Body of pancreas (tissue), 4 donors: ENCODE measurements at regions not wholly inside any gene's neighbourhood (a gene's known extent, or its start where the extent isn't known, plus 50 kb on each side); places are given as distances from the start of the nearest gene placed in this dataset.

Experiments used
- CTCF ChIP-seq, 7 experiments: fragments of 450-650 bp in 4 of 7; fragments of 200-600 bp in 3 of 7; sonication (generic) in 3 of 7; IDR thresholded peaks; one replicate each; pipeline ENCODE4 v1.5.1; 2016 to 2019; ENCODE audit warnings: antibody characterized with exemption in 7 of 7
- POLR2A ChIP-seq, 3 donors: fragments of 450-650 bp; IDR thresholded peaks; one replicate each; pipeline ENCODE4 v1.6.1; 2016; ENCODE audit warnings: antibody characterized with exemption in 3 of 3, mild to moderate bottlenecking in 2 of 3

GRCh38 chr13:53520132-53520531 is 491.5 kb downstream of the OLFM4 start:
- no peak for TF ChIP-seq POLR2A (IDR thresholded peaks at IDR 0.05)
- TF ChIP-seq CTCF (IDR thresholded peaks at IDR 0.05), result no peak
